ENCODE measurements at regions not wholly inside any gene's neighbourhood (a gene's known extent, or its start where the extent isn't known, plus 50 kb on each side); places are given as distances from the start of the nearest gene placed in this dataset.

- CTCF ChIA-PET: no interaction called here
- BruUV-seq (replicated peaks): no TSS peak
- H2AFZ ChIP-seq: no peak overlapping the region
These were observed 144.2 kb upstream of the PKDCC start for GRCh38 chr2:41903474-41904135.

GRCh38 chr2:41904459-41904858 lies 143.4 kb upstream of the PKDCC start:
- Histone ChIP-seq H3K4me2 (no peak overlapping the region), H3K36me3 (ENCODE audit: low read depth) (no peaks in the 10 kb centered on the region), H3K9me3 (ENCODE audit: insufficient read depth, low read depth) (no peaks in the 10 kb centered on the region), H4K20me1 (ENCODE audit: insufficient read depth) (no peaks in the 10 kb centered on the region), H3K4me1 (replicated peaks; ENCODE audit: insufficient read depth) (peaks cover 19% of the 10 kb centered on the region), H3F3A (ENCODE audit: insufficient read depth, low read depth) (no peaks in the 10 kb centered on the region), H2AFZ (no peak overlapping the region), H3K79me2 (ENCODE audit: low read depth) (no peaks in the 10 kb centered on the region), H3K9me2 (ENCODE audit: insufficient read depth) (no peaks in the 10 kb centered on the region), H3K4me3 (no peak overlapping the region), H3K27ac (no peak overlapping the region), H3K27me3 (ENCODE audit: insufficient read depth, low read depth) (no peaks in the 10 kb centered on the region)
- no TSS peak for BruUV-seq (replicated peaks)
- DNase-seq: no peak
- TF ChIP-seq CTCF (conservative IDR thresholded peaks at IDR 0.05) (no peak), EZH2 (IDR thresholded peaks at IDR 0.05; ENCODE audit: low read depth) (no peak)
- ChIA-PET CTCF (interaction anchor here (0.6 kb wide), 1 partner anchor 157 kb away, joined by 3 read pairs; no protein-coding TSS in a partner anchor), POLR2A (ENCODE audit: unreplicated experiment) (no interaction called here)
- intact Hi-C loops (cut with micrococcal nuclease; ENCODE audit: unreplicated experiment): no loop called here

More at GRCh38 chr2:41903474-41904135, 144.2 kb upstream of the PKDCC start:
- no peak for DNase-seq
- H3K9me2 ChIP-seq (ENCODE audit: insufficient read depth): no peaks in the 10 kb centered on the region
- no peaks in the 10 kb centered on the region for H3K9me3 ChIP-seq (ENCODE audit: insufficient read depth, low read depth)
- H3K27ac ChIP-seq: no peak overlapping the region
- H3F3A ChIP-seq (ENCODE audit: insufficient read depth, low read depth): no peaks in the 10 kb centered on the region
- H3K27me3 ChIP-seq (ENCODE audit: insufficient read depth, low read depth): no peaks in the 10 kb centered on the region
- H3K36me3 ChIP-seq (ENCODE audit: low read depth): no peaks in the 10 kb centered on the region
- intact Hi-C loops (cut with micrococcal nuclease; ENCODE audit: unreplicated experiment): no loop called here
- POLR2A ChIA-PET (ENCODE audit: unreplicated experiment): no interaction called here
- H3K4me3 ChIP-seq: no peak overlapping the region
- TF ChIP-seq CTCF (conservative IDR thresholded peaks at IDR 0.05) (no peak), EZH2 (IDR thresholded peaks at IDR 0.05; ENCODE audit: low read depth) (no peak)
- H3K4me2 ChIP-seq: no peak overlapping the region
- H3K4me1 ChIP-seq (replicated peaks; ENCODE audit: insufficient read depth): peaks cover 27% of the 10 kb centered on the region
- no peaks in the 10 kb centered on the region for H3K79me2 ChIP-seq (ENCODE audit: low read depth)
- H4K20me1 ChIP-seq (ENCODE audit: insufficient read depth): no peaks in the 10 kb centered on the region

- Histone ChIP-seq H4K20me1 (ENCODE audit: insufficient read depth) (no peaks in the 10 kb centered on the region), H3K27me3 (ENCODE audit: insufficient read depth, low read depth) (no peaks in the 10 kb centered on the region), H3K4me1 (replicated peaks; ENCODE audit: insufficient read depth) (peaks cover 11% of the 10 kb centered on the region), H3F3A (ENCODE audit: insufficient read depth, low read depth) (no peaks in the 10 kb centered on the region), H3K9me2 (ENCODE audit: insufficient read depth) (no peaks in the 10 kb centered on the region), H3K36me3 (ENCODE audit: low read depth) (no peaks in the 10 kb centered on the region), H2AFZ (no peak overlapping the region), H3K9me3 (ENCODE audit: insufficient read depth, low read depth) (no peaks in the 10 kb centered on the region), H3K79me2 (ENCODE audit: low read depth) (no peaks in the 10 kb centered on the region), H3K27ac (no peak overlapping the region), H3K4me2 (no peak overlapping the region), H3K4me3 (no peak overlapping the region)
- intact Hi-C loops (cut with micrococcal nuclease; ENCODE audit: unreplicated experiment): no loop called here
- no peak for DNase-seq
- TF ChIP-seq EZH2 (IDR thresholded peaks at IDR 0.05; ENCODE audit: low read depth) (no peak), CTCF (conservative IDR thresholded peaks at IDR 0.05) (no peak)
- CTCF ChIA-PET: no interaction called here
- POLR2A ChIA-PET (ENCODE audit: unreplicated experiment): interaction anchor here (0.6 kb wide), 1 partner anchor 338 kb away, joined by 4 read pairs; no protein-coding TSS in a partner anchor
- BruUV-seq (replicated peaks): no TSS peak
These were observed 142.1 kb upstream of the PKDCC start for GRCh38 chr2:41905597-41906337.

All from PC-9 (cell line).